HEK293 (cell line): ENCODE measurements at regions not wholly inside any gene's neighbourhood (a gene's known extent, or its start where the extent isn't known, plus 50 kb on each side); places are given as distances from the start of the nearest gene placed in this dataset.

ENCODE experiments used
- CTCF ChIA-PET: fragments of 350-600 bp; formaldehyde crosslinking; extraction: SDS; loops from one replicate; lab custom pipeline; 2021; ENCODE audit warnings: antibody characterized with exemption; lab: Yijun Ruan, JAX
- POLR2A ChIA-PET: fragments of 300-600 bp; formaldehyde crosslinking; extraction: SDS; loops from one replicate; lab custom pipeline; 2020; ENCODE audit warnings: antibody characterized with exemption, inconsistent platforms; lab: Yijun Ruan, JAX
- H3K27ac ChIP-seq: fragments of 200-500 bp; sonication (Bioruptor generic); 2 replicates; pipeline ENCODE4 v1.5.1; 2014; ENCODE audit warnings: low read depth, low read length, control low read depth, inconsistent platforms; ENCODE audit errors: extremely low read depth
- H3K36me3 ChIP-seq, 2 experiments: fragments of 200-500 bp in 1 of 2; sonication (Bioruptor generic) in 1 of 2; 1 replicate in 1 of 2; 2 replicates in 1 of 2; pipeline ENCODE4 v1.5.1; 2014 to 2017; ENCODE audit warnings: inconsistent platforms in 2 of 2, low read length in 2 of 2; ENCODE audit not compliant: control insufficient read depth in 2 of 2, insufficient read depth in 1 of 2
- H3K4me1 ChIP-seq: fragments of 200-500 bp; sonication (Bioruptor generic); 2 replicates; pipeline ENCODE4 v1.5.1; 2014; ENCODE audit warnings: mild to moderate bottlenecking, low read length, inconsistent platforms; ENCODE audit not compliant: control insufficient read depth, insufficient read depth
- H3K4me3 ChIP-seq: 2 replicates; pipeline ENCODE4 v1.5.1; 2011; ENCODE audit warnings: low read depth, mild to moderate bottlenecking, control low read depth, low read length, moderate library complexity
- H3K9me3 ChIP-seq: fragments of 200-500 bp; sonication (Bioruptor generic); 2 replicates; pipeline ENCODE4 v1.5.1; 2014; ENCODE audit warnings: low read depth, low read length, inconsistent platforms; ENCODE audit not compliant: control insufficient read depth, insufficient read depth
- HOXC10 ChIP-seq: sonication (generic); formaldehyde crosslinking; IDR thresholded peaks from 2 replicates; pipeline ENCODE4 v1.8.1; 2023; ENCODE audit warnings: mild to moderate bottlenecking, missing genetic modification reagents
- KLF7 ChIP-seq: fragments of 450-650 bp; formaldehyde crosslinking; IDR thresholded peaks from 2 replicates; pipeline ENCODE4 v1.5.1; 2016; ENCODE audit warnings: missing biosample characterization, missing genetic modification characterization, borderline replicate concordance
- SCRT2 ChIP-seq: fragments of 450-650 bp; formaldehyde crosslinking; IDR thresholded peaks from 2 replicates; pipeline ENCODE4 v1.5.1; 2016; ENCODE audit warnings: missing biosample characterization, missing genetic modification characterization
- SP3 ChIP-seq: fragments of 450-650 bp; formaldehyde crosslinking; IDR thresholded peaks from 2 replicates; pipeline ENCODE4 v1.5.1; 2016; ENCODE audit warnings: missing biosample characterization, missing genetic modification characterization
- SP7 ChIP-seq: fragments of 450-650 bp; formaldehyde crosslinking; IDR thresholded peaks from 2 replicates; pipeline ENCODE4 v1.5.1; 2016; ENCODE audit warnings: missing biosample characterization, missing genetic modification characterization
- ZFP37 ChIP-seq: fragments of 450-650 bp; formaldehyde crosslinking; IDR thresholded peaks from 2 replicates; pipeline ENCODE4 v1.5.1; 2016; ENCODE audit warnings: missing biosample characterization, missing genetic modification characterization
- ZNF10 ChIP-seq: fragments of 450-650 bp; formaldehyde crosslinking; IDR thresholded peaks from 2 replicates; pipeline ENCODE4 v1.5.1; 2017; ENCODE audit warnings: missing biosample characterization, missing genetic modification characterization
- ZNF114 ChIP-seq: fragments of 450-650 bp; formaldehyde crosslinking; IDR thresholded peaks from 2 replicates; pipeline ENCODE4 v1.5.0; 2017; ENCODE audit warnings: missing biosample characterization, missing genetic modification characterization
- ZNF138 ChIP-seq: fragments of 450-650 bp; formaldehyde crosslinking; IDR thresholded peaks from 2 replicates; pipeline ENCODE4 v1.5.1; 2016; ENCODE audit warnings: missing biosample characterization, missing genetic modification characterization, borderline replicate concordance
- ZNF214 ChIP-seq: fragments of 450-650 bp; formaldehyde crosslinking; IDR thresholded peaks from 2 replicates; pipeline ENCODE4 v1.5.1; 2017; ENCODE audit warnings: missing biosample characterization, mild to moderate bottlenecking, missing genetic modification characterization, borderline replicate concordance
- ZNF341 ChIP-seq: fragments of 450-650 bp; formaldehyde crosslinking; IDR thresholded peaks from 2 replicates; pipeline ENCODE4; 2016; ENCODE audit warnings: low read depth, missing biosample characterization, missing genetic modification characterization
- ZNF544 ChIP-seq: fragments of 450-650 bp; formaldehyde crosslinking; IDR thresholded peaks from 2 replicates; pipeline ENCODE4 v1.5.0; 2017; ENCODE audit warnings: missing biosample characterization, missing genetic modification characterization
- ZNF621 ChIP-seq: fragments of 450-650 bp; formaldehyde crosslinking; IDR thresholded peaks from 2 replicates; pipeline ENCODE4 v1.5.1; 2017; ENCODE audit warnings: missing biosample characterization, missing genetic modification characterization
- ZNF624 ChIP-seq: fragments of 450-650 bp; formaldehyde crosslinking; IDR thresholded peaks from 2 replicates; pipeline ENCODE4 v1.5.1; 2017; ENCODE audit warnings: missing biosample characterization, missing genetic modification characterization
- ZNF645 ChIP-seq: fragments of 450-650 bp; formaldehyde crosslinking; IDR thresholded peaks from 2 replicates; pipeline ENCODE4; 2016; ENCODE audit warnings: missing biosample characterization, missing genetic modification characterization
- ZNF658 ChIP-seq: fragments of 450-650 bp; formaldehyde crosslinking; IDR thresholded peaks from 2 replicates; pipeline ENCODE4; 2016; ENCODE audit warnings: missing biosample characterization, missing genetic modification characterization
- ZNF843 ChIP-seq: fragments of 450-650 bp; formaldehyde crosslinking; IDR thresholded peaks from 2 replicates; pipeline ENCODE4 v1.5.1; 2016; ENCODE audit warnings: missing biosample characterization, missing genetic modification characterization
- ZXDB ChIP-seq: fragments of 450-650 bp; formaldehyde crosslinking; IDR thresholded peaks from 2 replicates; pipeline ENCODE4 v1.5.1; 2016; ENCODE audit warnings: missing biosample characterization, missing genetic modification characterization
- TF ChIP-seq, protein P1 (sequence below): fragments of 450-650 bp; formaldehyde crosslinking; IDR thresholded peaks from 2 replicates; pipeline ENCODE4 v1.5.1; 2016; ENCODE audit warnings: missing biosample characterization, missing genetic modification characterization
- TF ChIP-seq, protein P2 (sequence below): fragments of 450-650 bp; IDR thresholded peaks from 2 replicates; pipeline ENCODE4 v1.5.1; 2018; ENCODE audit warnings: missing biosample characterization, missing genetic modification characterization

GRCh38 chr5:3428334-3428733 is 167.3 kb upstream of the IRX1 start:
- Histone ChIP-seq H3K4me3 (no peak overlapping the region), H3K27ac (no peak overlapping the region), H3K36me3 (no peaks in the 10 kb centered on the region), H3K4me1 (no peaks in the 10 kb centered on the region)
- CTCF ChIA-PET = no interaction called here
- TF ChIP-seq ZNF624 (tag by site-specific recombination) = no peak
- TF ChIP-seq, protein P1, sequence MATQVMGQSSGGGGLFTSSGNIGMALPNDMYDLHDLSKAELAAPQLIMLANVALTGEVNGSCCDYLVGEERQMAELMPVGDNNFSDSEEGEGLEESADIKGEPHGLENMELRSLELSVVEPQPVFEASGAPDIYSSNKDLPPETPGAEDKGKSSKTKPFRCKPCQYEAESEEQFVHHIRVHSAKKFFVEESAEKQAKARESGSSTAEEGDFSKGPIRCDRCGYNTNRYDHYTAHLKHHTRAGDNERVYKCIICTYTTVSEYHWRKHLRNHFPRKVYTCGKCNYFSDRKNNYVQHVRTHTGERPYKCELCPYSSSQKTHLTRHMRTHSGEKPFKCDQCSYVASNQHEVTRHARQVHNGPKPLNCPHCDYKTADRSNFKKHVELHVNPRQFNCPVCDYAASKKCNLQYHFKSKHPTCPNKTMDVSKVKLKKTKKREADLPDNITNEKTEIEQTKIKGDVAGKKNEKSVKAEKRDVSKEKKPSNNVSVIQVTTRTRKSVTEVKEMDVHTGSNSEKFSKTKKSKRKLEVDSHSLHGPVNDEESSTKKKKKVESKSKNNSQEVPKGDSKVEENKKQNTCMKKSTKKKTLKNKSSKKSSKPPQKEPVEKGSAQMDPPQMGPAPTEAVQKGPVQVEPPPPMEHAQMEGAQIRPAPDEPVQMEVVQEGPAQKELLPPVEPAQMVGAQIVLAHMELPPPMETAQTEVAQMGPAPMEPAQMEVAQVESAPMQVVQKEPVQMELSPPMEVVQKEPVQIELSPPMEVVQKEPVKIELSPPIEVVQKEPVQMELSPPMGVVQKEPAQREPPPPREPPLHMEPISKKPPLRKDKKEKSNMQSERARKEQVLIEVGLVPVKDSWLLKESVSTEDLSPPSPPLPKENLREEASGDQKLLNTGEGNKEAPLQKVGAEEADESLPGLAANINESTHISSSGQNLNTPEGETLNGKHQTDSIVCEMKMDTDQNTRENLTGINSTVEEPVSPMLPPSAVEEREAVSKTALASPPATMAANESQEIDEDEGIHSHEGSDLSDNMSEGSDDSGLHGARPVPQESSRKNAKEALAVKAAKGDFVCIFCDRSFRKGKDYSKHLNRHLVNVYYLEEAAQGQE = no peak
- TF ChIP-seq, all 188 proteins: peak for 0
- POLR2A ChIA-PET = no interaction called here
- no peaks in the 10 kb centered on the region for H3K9me3 ChIP-seq

GRCh38 chr5:3424946-3425345 is 170.7 kb upstream of the IRX1 start:
- POLR2A ChIA-PET = no interaction called here

GRCh38 chr5:3417376-3417943 is 178.2 kb upstream of the IRX1 start:
- Histone ChIP-seq H3K36me3 (no peaks in the 10 kb centered on the region; a peak in 1 of 3 replicates), H3K27ac (no peak overlapping the region)
- no peak for TF ChIP-seq ZNF645
- TF ChIP-seq ZNF138 (tag by site-specific recombination) = no peak
- TF ChIP-seq ZNF114 (tag by site-specific recombination) = no peak
- no peak for TF ChIP-seq HOXC10 (CRISPR knock-in tag)
- TF ChIP-seq, all 188 proteins: peak for 0
- H3K9me3 ChIP-seq = no peaks in the 10 kb centered on the region
- ChIA-PET POLR2A (no interaction called here), CTCF (no interaction called here)
- no peaks in the 10 kb centered on the region for H3K4me1 ChIP-seq
- no peak overlapping the region for H3K4me3 ChIP-seq

More at GRCh38 chr5:3424946-3425345, 170.7 kb upstream of the IRX1 start:
- H3K4me1 ChIP-seq = no peaks in the 10 kb centered on the region
- TF ChIP-seq ZNF658 (tag by site-specific recombination) (no peak), ZFP37 (tag by site-specific recombination) (no peak), SP3 (tag by site-specific recombination) (no peak), SP7 (tag by site-specific recombination) (no peak), ZNF621 (tag by site-specific recombination) (no peak), SCRT2 (tag by site-specific recombination) (no peak), ZNF341 (no peak), ZNF544 (no peak), ZNF843 (tag by site-specific recombination) (no peak), ZXDB (tag by site-specific recombination) (no peak), ZNF10 (tag by site-specific recombination) (no peak), KLF7 (no peak), ZNF214 (no peak)
- TF ChIP-seq, protein P2, sequence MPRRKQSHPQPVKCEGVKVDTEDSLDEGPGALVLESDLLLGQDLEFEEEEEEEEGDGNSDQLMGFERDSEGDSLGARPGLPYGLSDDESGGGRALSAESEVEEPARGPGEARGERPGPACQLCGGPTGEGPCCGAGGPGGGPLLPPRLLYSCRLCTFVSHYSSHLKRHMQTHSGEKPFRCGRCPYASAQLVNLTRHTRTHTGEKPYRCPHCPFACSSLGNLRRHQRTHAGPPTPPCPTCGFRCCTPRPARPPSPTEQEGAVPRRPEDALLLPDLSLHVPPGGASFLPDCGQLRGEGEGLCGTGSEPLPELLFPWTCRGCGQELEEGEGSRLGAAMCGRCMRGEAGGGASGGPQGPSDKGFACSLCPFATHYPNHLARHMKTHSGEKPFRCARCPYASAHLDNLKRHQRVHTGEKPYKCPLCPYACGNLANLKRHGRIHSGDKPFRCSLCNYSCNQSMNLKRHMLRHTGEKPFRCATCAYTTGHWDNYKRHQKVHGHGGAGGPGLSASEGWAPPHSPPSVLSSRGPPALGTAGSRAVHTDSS (tag by site-specific recombination) = no peak
- TF ChIP-seq, all 188 proteins: peak for 0
- H3K9me3 ChIP-seq = no peaks in the 10 kb centered on the region
- no peak overlapping the region for H3K4me3 ChIP-seq
- no peaks in the 10 kb centered on the region for H3K36me3 ChIP-seq
- CTCF ChIA-PET = no interaction called here
- H3K27ac ChIP-seq = no peak overlapping the region
